Esophagus muscularis mucosa (tissue), 4 donors: ENCODE measurements at regions not wholly inside any gene's neighbourhood (a gene's known extent, or its start where the extent isn't known, plus 50 kb on each side); places are given as distances from the start of the nearest gene placed in this dataset.

ENCODE experiments used
- EP300 ChIP-seq: sonication (generic); formaldehyde crosslinking; IDR thresholded peaks from one replicate; pipeline ENCODE4 v1.6.1; 2017; ENCODE audit warnings: antibody characterized with exemption
- POLR2A ChIP-seq: fragments of 450-650 bp; IDR thresholded peaks from one replicate; pipeline ENCODE4 v1.6.1; 2017; ENCODE audit warnings: antibody characterized with exemption, moderate library complexity, mild to moderate bottlenecking, low read depth
- POLR2AphosphoS5 ChIP-seq, 2 donors: sonication (generic); formaldehyde crosslinking; IDR thresholded peaks; one replicate each; pipeline ENCODE4 v1.6.1; 2017; ENCODE audit warnings: antibody characterized with exemption in 2 of 2
- TF ChIP-seq, protein P1 (sequence below), 3 experiments: fragments of 200-600 bp in 2 of 3; fragments of 450-650 bp in 1 of 3; sonication (generic) in 2 of 3; IDR thresholded peaks; one replicate each; pipeline ENCODE4 v1.5.1; 2017 to 2019; ENCODE audit warnings: antibody characterized with exemption in 3 of 3, mild to moderate bottlenecking in 2 of 3, moderate library complexity in 1 of 3

DNA sequence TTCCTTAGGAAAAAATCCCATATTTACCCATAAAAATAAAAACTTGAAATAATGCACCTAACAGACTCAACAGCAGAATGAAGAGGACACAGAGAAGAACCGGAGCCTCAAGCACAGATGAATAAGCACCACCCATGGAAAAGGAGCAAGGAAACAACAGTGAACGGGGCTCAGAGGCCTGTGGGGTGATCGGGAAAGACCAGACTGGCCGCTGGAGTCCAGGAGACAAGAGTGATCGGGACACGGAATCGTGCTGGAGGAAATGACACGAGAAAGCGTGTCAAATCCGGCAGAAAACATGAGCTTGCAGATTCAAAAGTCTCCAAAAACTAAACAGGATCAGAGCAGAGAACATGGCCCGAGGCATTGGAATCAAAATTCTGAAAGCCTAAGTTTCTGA lies 448.0 kb upstream of the SALL3 start:
- TF ChIP-seq, protein P1, sequence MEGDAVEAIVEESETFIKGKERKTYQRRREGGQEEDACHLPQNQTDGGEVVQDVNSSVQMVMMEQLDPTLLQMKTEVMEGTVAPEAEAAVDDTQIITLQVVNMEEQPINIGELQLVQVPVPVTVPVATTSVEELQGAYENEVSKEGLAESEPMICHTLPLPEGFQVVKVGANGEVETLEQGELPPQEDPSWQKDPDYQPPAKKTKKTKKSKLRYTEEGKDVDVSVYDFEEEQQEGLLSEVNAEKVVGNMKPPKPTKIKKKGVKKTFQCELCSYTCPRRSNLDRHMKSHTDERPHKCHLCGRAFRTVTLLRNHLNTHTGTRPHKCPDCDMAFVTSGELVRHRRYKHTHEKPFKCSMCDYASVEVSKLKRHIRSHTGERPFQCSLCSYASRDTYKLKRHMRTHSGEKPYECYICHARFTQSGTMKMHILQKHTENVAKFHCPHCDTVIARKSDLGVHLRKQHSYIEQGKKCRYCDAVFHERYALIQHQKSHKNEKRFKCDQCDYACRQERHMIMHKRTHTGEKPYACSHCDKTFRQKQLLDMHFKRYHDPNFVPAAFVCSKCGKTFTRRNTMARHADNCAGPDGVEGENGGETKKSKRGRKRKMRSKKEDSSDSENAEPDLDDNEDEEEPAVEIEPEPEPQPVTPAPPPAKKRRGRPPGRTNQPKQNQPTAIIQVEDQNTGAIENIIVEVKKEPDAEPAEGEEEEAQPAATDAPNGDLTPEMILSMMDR (IDR thresholded peaks at IDR 0.05) = no peak
- TF ChIP-seq POLR2AphosphoS5 (IDR thresholded peaks at IDR 0.05) (no peak), POLR2A (no peak), EP300 (no peak)
